Heart left ventricle (tissue), 13 donors: ENCODE measurements at regions not wholly inside any gene's neighbourhood (a gene's known extent, or its start where the extent isn't known, plus 50 kb on each side); places are given as distances from the start of the nearest gene placed in this dataset.

Experiments
- CTCF ChIP-seq, 12 donors: fragments of 200-600 bp; sonication (generic) in 4 of 12; IDR thresholded peaks; one replicate each; pipeline versions ENCODE4 v1.5.0 to v1.8.0; 2018 to 2022; ENCODE audit warnings: antibody characterized with exemption in 12 of 12, mild to moderate bottlenecking in 5 of 12
- POLR2A ChIP-seq, 2 donors: fragments of 450-650 bp; IDR thresholded peaks; one replicate each; pipeline ENCODE4 v1.6.1; 2017; ENCODE audit warnings: antibody characterized with exemption in 2 of 2, mild to moderate bottlenecking in 2 of 2, moderate library complexity in 2 of 2
- donor health status: ischemic (EF 13 %, LVEDD 7.1; RV severe dilation, severe dysfunction).
- donor health status: DM: no; HTN: yes; CAD: no.
- donor health status: DM: no; HTN: no; CAD: no.
- donor health status: ischemic (EF 25% LVEDD 6.9; RV normal size, moderate dysfunction).
- donor health status: ischemic (EF 25% LVEDD 5.7; RV mildly dilated, moderate dysfunction).
- donor health status: ischemic (EF 35%, LVEDD 5.7; RV mildly dilated, moderate dysfunction).
- donor health status: nonischemic (EF 11% LVEDD 7.7; RV severe dilation, severe dysfunction).
- donor health status: DM: yes; HTN: yes; CAD: no.
- donor health status: PGD.
- donor health status: ischemic (EF 29% LVEDD 5.4; RV normal size, mild dysfunction).
- donor health status: nonischemic (EF 23%, LVEDD 6.1; RV moderate dilation, normal function).

DNA sequence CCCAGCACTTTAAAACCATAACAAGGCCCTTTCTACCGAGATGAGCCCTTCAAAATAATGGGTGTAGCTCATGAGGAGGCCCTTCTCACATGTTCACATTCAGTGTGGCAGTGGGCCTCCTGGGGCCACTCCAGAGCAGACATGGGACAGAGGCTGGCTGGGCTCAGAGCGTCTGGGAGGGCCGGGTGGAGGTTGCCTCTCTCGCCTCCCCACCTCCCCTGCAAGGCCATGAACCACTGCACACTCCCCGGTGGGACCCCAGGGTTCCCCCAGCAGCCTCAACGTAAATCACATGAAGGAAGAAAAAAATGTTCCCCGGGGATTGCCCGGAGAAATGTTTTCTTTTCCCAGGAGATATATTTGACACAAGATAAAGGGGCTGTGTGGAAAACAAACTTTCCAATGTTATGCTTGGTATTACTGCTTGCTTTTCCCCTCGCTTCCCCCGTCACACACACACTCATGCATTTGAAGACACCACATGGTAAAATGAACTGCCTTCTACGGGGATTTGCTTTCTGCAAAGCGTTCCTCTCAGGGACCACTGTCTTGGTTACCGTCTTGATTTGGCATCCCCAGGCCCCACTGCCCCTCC is 190.7 kb upstream of the CCND2 start:
- TF ChIP-seq CTCF (IDR thresholded peaks at IDR 0.05) (no peak), POLR2A (IDR thresholded peaks at IDR 0.05) (no peak)
